Heart left ventricle (tissue), 16 donors: ENCODE measurements at regions not wholly inside any gene's neighbourhood (a gene's known extent, or its start where the extent isn't known, plus 50 kb on each side); places are given as distances from the start of the nearest gene placed in this dataset.

Experiments used
- ATAC-seq, 4 donors: fragments of 200-7000 bp; cut with Tn5 transposase; one replicate each; pipeline ENCODE4 v1.9.1; 2020 to 2022; ENCODE audit warnings: moderate library complexity in 4 of 4, mild to moderate bottlenecking in 3 of 4, moderate number of reproducible peaks in 1 of 4
- DNase-seq, 5 donors: peaks; one replicate each; pipeline ENCODE4 v3.0.0-alpha.2; 2020
- H3K27ac ChIP-seq, 12 donors: fragments of 200-600 bp; sonication (generic) in 4 of 12; one replicate each; pipeline versions ENCODE4 v1.5.0 to v1.8.0; 2016 to 2022; ENCODE audit warnings: mild to moderate bottlenecking in 2 of 12
- H3K27me3 ChIP-seq, 9 donors: fragments of 200-600 bp; sonication (generic) in 2 of 9; one replicate each; pipeline versions ENCODE4 v1.5.1 to v1.8.0; 2016 to 2022; ENCODE audit warnings: mild to moderate bottlenecking in 3 of 9
- H3K36me3 ChIP-seq, 9 donors: fragments of 200-600 bp; sonication (generic) in 2 of 9; one replicate each; pipeline versions ENCODE4 v1.5.0 to v1.8.0; 2018 to 2022; ENCODE audit warnings: mild to moderate bottlenecking in 2 of 9
- H3K4me1 ChIP-seq, 12 donors: fragments of 200-600 bp; sonication (generic) in 4 of 12; one replicate each; pipeline versions ENCODE4 v1.5.0 to v1.8.0; 2016 to 2022; ENCODE audit warnings: mild to moderate bottlenecking in 3 of 12
- H3K4me3 ChIP-seq, 12 donors: fragments of 200-600 bp; sonication (generic) in 4 of 12; one replicate each; pipeline versions ENCODE4 v1.5.0 to v1.8.0; 2017 to 2022; ENCODE audit warnings: mild to moderate bottlenecking in 9 of 12, moderate library complexity in 4 of 12
- H3K9me3 ChIP-seq, 12 donors: fragments of 200-600 bp; sonication (generic) in 4 of 12; one replicate each; pipeline versions ENCODE4 v1.5.0 to v1.8.0; 2016 to 2022; ENCODE audit warnings: mild to moderate bottlenecking in 1 of 12
- CTCF ChIP-seq, 12 donors: fragments of 200-600 bp; sonication (generic) in 4 of 12; IDR thresholded peaks; one replicate each; pipeline versions ENCODE4 v1.5.0 to v1.8.0; 2018 to 2022; ENCODE audit warnings: antibody characterized with exemption in 12 of 12, mild to moderate bottlenecking in 5 of 12
- POLR2A ChIP-seq, 2 donors: fragments of 450-650 bp; IDR thresholded peaks; one replicate each; pipeline ENCODE4 v1.6.1; 2017; ENCODE audit warnings: antibody characterized with exemption in 2 of 2, mild to moderate bottlenecking in 2 of 2, moderate library complexity in 2 of 2
- WGBS, 4 donors: extraction: QIAGEN DNeasy Blood & Tissue Kit in 2 of 4; methylation state at CpG; one replicate each; pipeline versions ENCODE4 v1.1.5 to v1.1.7; 2013 to 2018; 5-methylcytosine and 5-hydroxymethylcytosine counted together
- intact Hi-C, 10 donors: fragments of 100-400 bp; cut with DNase I; formaldehyde crosslinking; loops; one replicate each; pipeline versions ENCODE4 v1.11.1 to v1.14.2; 2022
- donor health status: ischemic (EF 13 %, LVEDD 7.1; RV severe dilation, severe dysfunction).
- donor health status: healthy with polysubstance abuse.
- donor health status: DM: no; HTN: yes; CAD: no.
- donor health status: DM: no; HTN: no; CAD: no.
- donor health status: ischemic (EF 25% LVEDD 6.9; RV normal size, moderate dysfunction).
- donor health status: ischemic (EF 25% LVEDD 5.7; RV mildly dilated, moderate dysfunction).
- donor health status: healthy.
- donor health status: DM: yes; HTN: yes; CAD: no.
- donor health status: ischemic (EF 35%, LVEDD 5.7; RV mildly dilated, moderate dysfunction).
- donor health status: nonischemic (EF 11% LVEDD 7.7; RV severe dilation, severe dysfunction).
- donor health status: DM: yes; HTN: yes; CAD: no.
- donor health status: PGD.
- donor health status: ischemic (EF 29% LVEDD 5.4; RV normal size, mild dysfunction).
- donor health status: nonischemic (EF 23%, LVEDD 6.1; RV moderate dilation, normal function).

GRCh38 chr20:16166737-16167136, 406.5 kb downstream of the KIF16B start:
- H3K36me3 ChIP-seq = no peaks in the 10 kb centered on the region
- intact Hi-C loops = no loop called here
- DNase-seq (no peak), ATAC-seq (no peak)
- H3K9me3 ChIP-seq = peaks cover 0 to 6% (median 0%) of the 10 kb centered on the region in 12 donors
- H3K27ac ChIP-seq = no peak overlapping the region
- H3K4me1 ChIP-seq = no peaks in the 10 kb centered on the region
- WGBS, 4 donors = 81 to 90% (median 84%) methylated on average over 6 of the region's 6 CpGs
- H3K4me3 ChIP-seq = no peak overlapping the region
- H3K27me3 ChIP-seq = peaks cover 0 to 4% (median 0%) of the 10 kb centered on the region in 9 donors
- TF ChIP-seq CTCF (IDR thresholded peaks at IDR 0.05) = no peak
- no peak for TF ChIP-seq POLR2A (IDR thresholded peaks at IDR 0.05)

- TF ChIP-seq POLR2A (IDR thresholded peaks at IDR 0.05) = no peak
- TF ChIP-seq CTCF (IDR thresholded peaks at IDR 0.05) = no peak
- Histone ChIP-seq H3K27ac (no peak overlapping the region), H3K9me3 (peaks cover 0 to 8% (median 3%) of the 10 kb centered on the region in 12 donors), H3K4me3 (no peak overlapping the region), H3K36me3 (no peaks in the 10 kb centered on the region), H3K4me1 (no peaks in the 10 kb centered on the region), H3K27me3 (no peaks in the 10 kb centered on the region)
- WGBS, 4 donors = 77 to 96% (median 91%) methylated on average over 2 of the region's 2 CpGs
- ATAC-seq = no peak
- intact Hi-C loops = no loop called here
- no peak for DNase-seq
Measured at GRCh38 chr20:16158976-16159286, 414.3 kb downstream of the KIF16B start.

DNA sequence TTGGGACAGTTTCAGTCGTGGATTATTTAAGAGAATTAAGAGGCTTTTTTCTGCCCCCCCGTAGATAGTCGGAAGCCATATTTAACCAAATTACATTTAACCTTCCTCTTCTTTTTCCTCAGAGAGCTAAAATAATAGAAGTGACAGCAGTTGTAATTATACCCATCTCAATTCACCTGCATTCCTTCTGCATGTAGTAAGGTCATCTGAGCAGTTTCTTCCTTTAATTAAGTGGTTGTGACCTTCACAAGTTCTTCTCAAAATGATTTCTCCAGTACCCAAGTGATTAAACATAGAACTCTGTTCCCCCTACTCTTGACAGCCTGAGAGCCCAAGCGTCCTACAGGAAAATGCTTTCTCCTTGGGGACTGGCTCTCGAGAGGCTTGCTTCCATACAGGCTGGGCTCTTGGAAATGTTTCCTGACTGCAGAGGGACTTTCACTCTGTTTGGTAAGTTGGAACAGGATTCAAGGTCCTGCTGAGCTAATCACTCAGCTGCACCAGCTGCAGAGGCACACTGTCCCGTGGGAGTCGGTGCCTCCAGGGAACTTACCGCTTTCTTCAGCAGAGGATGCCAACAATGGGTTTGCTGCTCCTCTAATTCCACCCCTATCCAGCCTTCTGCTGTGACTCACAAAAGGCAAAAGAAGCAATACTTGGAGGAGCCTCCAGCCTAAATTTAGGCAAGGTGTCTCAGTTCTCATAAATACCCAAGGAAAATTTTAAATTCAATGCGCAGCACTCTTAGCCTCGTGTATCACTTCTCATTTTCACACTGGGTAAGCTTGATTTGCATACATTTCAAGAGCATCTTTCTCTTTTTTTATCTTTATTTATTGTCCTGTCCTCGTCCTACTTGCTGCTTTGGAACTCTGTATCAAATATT, 414.9 kb downstream of the KIF16B start:
- ATAC-seq = no peak
- WGBS, 4 donors = 68 to 79% (median 74%) methylated on average over 11 of the region's 11 CpGs

GRCh38 chr20:16147916-16148315, 425.3 kb downstream of the KIF16B start:
- Histone ChIP-seq H3K4me3 (no peak overlapping the region), H3K27ac (no peak overlapping the region), H3K36me3 (no peaks in the 10 kb centered on the region), H3K4me1 (no peaks in the 10 kb centered on the region), H3K9me3 (peaks cover 0 to 18% (median 0%) of the 10 kb centered on the region in 12 donors), H3K27me3 (no peaks in the 10 kb centered on the region)
- 78 to 91% (median 85%) methylated on average over 2 of the region's 2 CpGs for WGBS, 4 donors
- ATAC-seq = no peak
- TF ChIP-seq CTCF (IDR thresholded peaks at IDR 0.05) (no peak), POLR2A (IDR thresholded peaks at IDR 0.05) (no peak)
- intact Hi-C loops = no loop called here
- no peak for DNase-seq

More for the DNA sequence above, 414.9 kb downstream of the KIF16B start:
- intact Hi-C loops = no loop called here
- H3K9me3 ChIP-seq = peaks cover 0 to 14% (median 5%) of the 10 kb centered on the region in 12 donors
- no peaks in the 10 kb centered on the region for H3K4me1 ChIP-seq
- no peak for DNase-seq
- no peaks in the 10 kb centered on the region for H3K36me3 ChIP-seq
- H3K27me3 ChIP-seq = no peaks in the 10 kb centered on the region
- H3K27ac ChIP-seq = no peak overlapping the region
- no peak for TF ChIP-seq POLR2A (IDR thresholded peaks at IDR 0.05)
- H3K4me3 ChIP-seq = no peak overlapping the region
